HG03460 (cell line): ENCODE measurements at regions not wholly inside any gene's neighbourhood (a gene's known extent, or its start where the extent isn't known, plus 50 kb on each side); places are given as distances from the start of the nearest gene placed in this dataset.
A peak's percentile ranks its signal among the peaks of the same experiment; 100 is the strongest.
"Not testable (repeated sequence)": the region's sequence is repeated elsewhere in the genome, so short reads cannot be mapped to it uniquely, and the experiment has no call there.

Experiments
- ATAC-seq: cut with Tn5 transposase; IDR thresholded peaks from one replicate; pipeline ENCODE4 v1.9.1; 2021; ENCODE audit not compliant: unreplicated experiment

DNA sequence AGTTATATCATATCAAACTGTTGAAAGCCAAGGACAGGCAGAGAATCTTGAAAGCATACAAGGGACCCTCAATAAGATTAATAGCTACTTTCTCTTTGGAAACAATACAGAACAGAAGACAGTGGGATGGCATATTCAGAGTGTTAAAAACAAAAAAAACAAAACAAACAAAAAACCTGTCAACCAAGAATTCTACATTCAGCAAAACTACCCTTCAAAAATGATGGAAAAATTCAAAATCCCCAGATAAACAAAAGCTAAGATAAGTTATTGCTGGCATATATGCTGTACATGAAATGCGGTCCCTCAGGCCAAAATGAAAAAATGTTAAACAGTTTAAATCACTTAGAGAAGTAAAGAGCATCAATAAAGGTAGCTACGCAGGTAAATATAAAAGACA lies 425.1 kb downstream of the ACTL7B start:
- no peak for ATAC-seq

DNA sequence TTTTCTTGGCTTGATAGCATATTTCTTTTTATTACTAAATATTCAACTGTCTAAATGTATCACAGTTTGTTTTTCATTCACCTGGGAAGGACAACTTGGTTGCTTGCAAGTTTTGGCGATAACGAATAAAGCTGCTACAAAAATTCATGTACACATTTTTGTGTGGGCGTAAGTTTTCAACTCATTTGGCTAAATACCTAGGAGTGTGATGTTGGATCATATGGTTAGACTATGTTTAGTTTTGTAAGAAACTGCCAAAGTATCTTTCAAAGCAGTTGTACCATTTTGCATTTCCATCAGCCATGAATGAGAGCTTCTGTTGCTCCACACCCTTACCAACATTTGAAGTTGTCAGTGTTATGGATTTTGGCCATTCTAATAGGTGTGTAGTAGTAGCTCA lies 428.0 kb downstream of the ACTL7B start:
- ATAC-seq: no peak

DNA sequence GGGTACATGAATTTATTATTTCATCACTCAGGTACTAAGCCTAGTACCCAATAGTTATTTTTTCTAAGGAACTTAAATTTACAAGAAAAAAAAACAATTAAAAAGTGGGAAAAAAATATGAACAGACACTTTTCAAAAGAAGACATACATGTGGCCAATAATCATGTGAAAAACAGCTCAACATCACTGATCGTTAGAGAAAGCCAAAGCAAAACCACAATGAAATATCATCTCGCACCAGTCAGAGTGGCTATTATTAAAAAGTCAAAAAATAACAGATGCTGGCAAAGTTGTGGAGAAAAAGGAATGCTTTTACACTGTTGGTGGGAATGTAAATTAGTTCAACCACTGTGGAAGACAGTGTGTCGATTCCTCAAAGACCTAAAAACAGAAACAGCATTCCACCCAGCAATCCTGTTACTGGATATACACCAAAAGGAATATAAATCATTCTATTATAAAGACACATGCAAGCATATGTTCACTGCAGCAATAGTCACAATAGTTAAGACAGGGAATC lies 429.3 kb downstream of the ACTL7B start:
- not testable (repeated sequence) for ATAC-seq

DNA sequence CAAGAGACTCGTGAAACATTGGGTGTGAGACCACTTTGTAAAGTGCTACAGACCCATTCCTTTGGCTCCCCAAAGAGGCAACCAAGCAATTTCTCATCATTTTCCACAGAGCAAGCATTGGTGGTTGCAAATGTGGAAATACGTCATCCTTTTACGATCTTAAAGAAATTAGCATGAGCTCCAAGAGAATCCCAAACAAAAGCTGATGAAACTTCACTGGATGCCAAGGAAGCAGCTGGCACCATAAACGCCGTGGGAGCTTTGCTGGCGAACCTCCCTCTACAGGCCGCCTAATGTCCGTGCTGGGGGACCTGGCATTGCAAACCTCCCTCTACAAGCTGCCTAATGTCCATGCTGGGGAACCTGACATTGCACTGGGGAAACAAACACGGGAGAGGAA lies 432.4 kb downstream of the ACTL7B start:
- ATAC-seq: no peak

DNA sequence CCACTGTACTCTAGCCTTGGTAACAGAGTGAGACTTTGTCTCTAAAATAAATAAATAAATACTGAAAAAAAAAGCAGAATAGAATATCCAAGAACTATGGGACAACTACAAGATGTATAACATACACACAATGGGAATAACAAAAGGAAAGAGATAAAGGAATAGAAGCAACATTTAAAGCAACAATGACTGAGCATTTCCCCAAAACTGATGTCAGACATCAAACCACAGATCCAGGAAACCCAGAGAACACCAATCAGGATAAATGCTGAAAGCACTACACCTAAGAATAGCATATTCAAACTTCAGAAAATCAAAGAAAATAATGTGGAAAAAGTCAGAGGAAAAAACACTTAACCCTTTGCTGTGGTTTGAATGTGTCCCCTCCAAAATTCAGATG lies 436.4 kb downstream of the ACTL7B start:
- no peak for ATAC-seq

DNA sequence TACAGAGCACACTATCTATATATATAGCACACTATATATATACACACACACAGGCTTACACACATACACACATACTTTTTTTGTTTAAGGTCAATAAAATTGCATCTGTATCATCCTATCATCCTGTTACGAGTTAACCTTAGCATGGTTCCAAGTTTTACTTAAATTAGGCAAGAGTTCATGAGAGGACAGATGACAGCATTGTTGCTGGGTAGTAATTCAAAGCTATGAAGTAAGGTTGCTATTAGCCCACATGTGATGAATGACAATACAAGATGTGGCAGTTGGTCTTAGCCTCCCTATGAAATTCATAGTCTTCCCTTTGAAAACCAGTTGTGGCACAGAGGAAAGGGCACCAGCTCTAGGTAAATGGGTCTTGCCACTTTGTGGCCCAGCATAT lies 438.1 kb downstream of the ACTL7B start:
- ATAC-seq: no peak

DNA sequence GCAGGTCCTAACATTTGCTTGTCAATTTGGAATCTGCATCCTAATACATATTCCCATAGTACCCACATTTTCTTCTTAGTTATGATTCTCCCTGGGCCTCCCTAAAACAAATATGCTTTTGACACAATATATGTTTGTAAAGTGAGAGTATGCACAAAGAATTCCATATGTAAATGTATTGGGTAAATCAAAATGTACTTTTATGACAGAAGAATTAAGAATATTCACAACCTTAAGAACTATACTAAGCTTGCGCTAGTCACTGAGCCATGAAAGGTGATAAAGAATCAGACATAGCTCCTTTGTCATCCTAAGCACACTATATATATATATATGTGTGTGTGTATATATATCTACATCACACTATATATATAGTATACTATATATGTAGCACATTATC lies 438.5 kb downstream of the ACTL7B start:
- ATAC-seq: no peak

DNA sequence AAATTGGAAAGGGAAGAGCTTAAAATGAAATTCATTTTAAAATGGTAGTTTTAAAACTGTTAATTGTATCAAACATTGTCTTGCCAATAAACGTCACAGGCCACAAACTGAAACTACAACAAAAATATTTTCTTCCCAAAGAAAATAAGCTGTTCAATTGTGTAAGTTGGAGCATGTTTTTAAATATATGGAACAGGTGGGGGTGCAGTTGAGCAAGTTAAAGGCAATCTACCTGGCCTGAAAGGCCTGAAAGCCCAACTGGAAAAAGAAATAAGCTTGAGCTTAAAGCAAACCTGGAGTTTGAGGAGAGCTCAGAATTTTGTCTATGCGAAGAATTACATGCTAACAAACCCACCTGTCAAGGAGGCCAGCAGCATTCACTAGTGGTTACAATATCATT lies 439.5 kb downstream of the ACTL7B start:
- no peak for ATAC-seq

DNA sequence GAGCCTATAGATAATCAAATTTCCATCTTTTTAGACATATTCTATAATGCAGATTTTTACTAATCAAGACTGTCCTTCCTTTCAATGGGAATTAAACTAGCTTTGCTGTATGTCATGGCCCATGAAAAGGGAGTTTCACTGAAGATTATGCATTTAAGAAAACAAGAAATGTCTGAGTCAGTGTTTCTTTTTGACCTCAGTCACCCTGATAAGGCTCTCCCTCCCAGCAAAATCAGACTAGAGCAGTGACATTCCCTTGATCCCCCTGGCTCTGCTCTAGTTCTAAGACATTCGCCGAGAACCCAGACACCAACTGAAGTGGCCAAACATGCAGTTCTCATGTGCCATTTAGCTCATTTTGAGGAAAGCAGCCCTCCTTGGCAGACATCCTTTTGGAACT lies 442.0 kb downstream of the ACTL7B start:
- no peak for ATAC-seq

DNA sequence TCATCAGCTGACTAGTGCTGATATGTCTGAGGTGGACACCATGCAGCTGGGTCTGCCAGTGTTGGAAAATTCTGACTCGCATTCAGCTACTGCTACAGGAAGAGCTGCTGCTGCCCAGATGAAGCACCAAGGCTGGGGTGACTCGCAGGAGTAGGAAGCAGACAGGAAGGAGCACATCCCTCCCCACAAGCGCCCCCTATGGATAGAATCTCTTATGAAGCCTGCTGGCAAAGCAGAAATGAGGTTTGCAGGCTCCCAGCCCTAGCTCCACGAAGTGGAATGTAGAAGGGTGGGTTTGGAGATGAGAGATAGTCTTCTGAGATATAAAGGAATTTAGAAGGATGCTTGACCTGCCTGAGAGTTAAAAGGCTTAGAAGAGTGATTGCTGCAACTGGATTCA lies 443.0 kb downstream of the ACTL7B start:
- no peak for ATAC-seq

DNA sequence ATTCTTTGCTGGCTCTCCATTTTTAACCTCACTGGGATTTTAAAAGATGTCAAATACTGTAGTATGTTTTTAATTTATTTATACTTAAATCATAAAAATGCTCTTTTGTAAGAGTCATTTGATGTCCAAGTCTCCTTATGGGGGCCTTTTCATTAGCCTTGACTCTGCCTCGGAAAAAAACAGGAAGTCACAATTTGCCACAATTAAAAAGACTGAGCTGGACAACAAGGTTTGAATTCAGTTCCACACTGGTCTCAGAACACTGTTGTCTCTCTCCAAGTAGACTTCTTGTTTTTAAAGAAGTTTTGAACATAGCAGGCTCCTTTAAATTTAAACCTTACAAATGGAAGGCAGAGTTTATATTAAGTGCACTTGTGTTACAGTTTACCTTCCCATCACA lies 444.2 kb downstream of the ACTL7B start:
- ATAC-seq: no peak

DNA sequence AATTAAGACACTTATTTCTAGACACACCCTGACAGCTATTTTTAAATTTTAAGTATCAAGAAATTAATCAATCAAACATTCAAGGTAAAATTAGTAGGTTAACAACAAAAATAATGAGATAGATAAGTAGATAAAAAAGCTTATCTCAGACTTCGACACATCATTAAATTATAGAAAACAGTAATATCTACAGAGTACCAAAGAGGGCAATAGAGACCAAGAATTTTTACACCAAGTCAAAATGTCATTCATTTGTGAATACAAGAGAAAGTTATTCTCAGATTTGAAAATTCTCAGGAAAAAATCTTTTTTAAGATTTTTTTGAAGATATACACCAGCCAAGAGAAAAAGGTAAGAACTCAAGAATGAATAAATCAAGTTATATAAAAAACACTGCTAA lies 445.6 kb downstream of the ACTL7B start:
- ATAC-seq: no peak

DNA sequence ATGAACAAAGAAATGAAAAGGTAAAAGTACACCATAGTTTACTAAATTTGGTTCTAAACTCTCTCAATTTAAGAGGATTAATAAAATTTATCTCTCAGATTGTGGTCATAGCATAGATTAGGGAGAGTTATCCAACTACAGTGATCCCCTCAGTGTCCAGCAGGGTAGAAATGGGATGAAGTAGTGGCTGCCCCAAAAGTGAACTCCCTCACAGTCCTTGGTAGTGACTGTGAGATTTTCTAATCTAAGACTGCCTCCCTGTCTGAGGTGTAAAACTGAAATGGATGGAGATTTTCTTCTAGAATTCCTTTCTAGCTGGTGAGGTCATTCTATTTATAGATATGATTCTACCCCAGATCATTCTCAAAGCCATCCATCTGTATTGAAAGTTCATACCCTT lies 455.5 kb downstream of the ACTL7B start:
- ATAC-seq: no peak

DNA sequence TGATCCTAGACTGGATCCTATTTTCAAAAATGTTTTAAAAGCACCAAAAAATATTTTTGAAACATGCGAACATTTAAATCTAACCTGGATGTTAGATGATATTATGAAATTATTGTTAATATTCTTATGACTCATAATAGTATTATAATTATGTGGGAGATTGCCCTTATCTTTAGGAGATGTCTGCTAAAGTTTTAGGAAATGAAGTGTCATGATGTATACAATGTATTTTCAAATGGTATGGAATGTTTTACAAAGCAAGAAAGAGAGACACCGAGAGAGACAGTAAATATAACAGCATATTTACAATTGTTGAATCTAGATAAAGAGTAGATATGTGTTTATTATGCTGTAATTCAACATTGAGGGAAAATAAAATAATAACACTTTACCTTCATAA lies 455.9 kb downstream of the ACTL7B start:
- no peak for ATAC-seq

DNA sequence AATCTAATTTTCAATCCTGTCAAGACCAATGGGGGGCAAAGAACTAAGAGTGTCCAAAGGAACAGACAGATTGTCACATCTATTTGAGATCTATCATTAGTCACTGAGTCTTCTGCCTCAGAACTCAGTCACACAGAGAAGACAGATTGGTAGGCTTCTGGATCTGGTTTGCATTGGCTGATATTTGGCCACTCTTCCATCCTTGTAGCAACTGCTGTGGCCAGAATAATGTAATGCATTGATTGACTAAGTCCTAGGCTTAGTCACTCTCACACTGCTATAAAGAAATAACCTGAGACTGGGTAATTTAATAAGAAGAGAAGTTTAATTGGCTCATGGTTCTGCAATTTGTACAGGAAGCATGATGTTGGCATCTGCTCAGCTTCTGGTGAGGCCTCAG lies 458.5 kb downstream of the ACTL7B start:
- no peak for ATAC-seq

DNA sequence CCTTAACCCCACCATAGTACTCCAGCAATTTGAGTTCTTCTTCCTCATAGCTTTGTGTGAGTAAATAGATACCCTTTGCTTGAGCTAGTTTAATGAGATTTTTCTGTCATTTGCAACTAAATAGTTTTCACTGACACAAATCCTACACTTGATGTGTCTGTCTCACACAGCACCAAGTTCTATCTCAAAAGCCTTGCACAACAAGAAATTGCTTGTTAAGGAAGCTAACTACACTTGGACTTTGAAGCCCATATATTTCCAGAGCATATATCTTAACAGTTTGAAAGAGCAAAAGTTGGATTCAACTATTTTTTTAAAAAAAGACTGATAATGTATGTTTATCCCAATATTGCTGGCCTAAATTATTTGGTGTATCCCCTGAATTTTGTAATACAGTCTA lies 459.2 kb downstream of the ACTL7B start:
- no peak for ATAC-seq

DNA sequence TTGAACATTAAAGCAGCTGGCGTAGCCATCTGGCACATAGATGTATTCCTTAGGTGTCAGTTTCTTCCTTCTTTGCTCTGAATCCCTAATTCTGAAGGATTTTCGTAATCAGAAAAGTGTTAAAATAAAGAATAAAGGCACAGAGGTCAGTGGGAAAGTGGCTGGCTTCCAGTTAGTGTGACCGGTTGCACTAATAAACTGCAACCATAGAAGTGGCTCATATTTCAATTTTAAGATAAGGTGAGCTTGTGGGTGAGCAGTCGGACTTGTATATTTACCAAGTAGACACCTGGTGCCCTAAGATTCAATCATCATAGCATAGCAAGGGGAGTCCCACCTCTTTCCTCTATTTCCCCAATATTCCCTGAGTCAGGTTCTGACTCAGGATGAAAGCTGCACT lies 459.6 kb downstream of the ACTL7B start:
- no peak for ATAC-seq

DNA sequence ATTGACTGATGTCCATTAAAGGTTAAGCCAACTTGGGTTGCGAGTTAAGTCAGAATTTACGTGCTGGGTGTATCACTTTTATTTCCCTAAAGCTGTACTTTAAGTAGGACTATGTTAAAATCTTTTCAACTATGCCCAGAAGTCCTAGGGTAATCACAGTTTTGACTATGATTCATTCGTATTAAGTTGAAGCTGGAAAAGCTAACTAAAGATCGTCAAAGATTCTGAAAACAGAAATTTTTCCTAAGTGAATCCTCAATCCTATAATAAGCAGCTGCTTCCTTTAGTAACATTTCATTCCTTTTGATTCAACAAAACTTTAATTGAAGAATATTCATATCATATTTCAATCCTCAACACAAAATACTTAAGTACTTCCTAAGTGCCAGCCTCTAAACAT lies 460.4 kb downstream of the ACTL7B start:
- no peak for ATAC-seq

DNA sequence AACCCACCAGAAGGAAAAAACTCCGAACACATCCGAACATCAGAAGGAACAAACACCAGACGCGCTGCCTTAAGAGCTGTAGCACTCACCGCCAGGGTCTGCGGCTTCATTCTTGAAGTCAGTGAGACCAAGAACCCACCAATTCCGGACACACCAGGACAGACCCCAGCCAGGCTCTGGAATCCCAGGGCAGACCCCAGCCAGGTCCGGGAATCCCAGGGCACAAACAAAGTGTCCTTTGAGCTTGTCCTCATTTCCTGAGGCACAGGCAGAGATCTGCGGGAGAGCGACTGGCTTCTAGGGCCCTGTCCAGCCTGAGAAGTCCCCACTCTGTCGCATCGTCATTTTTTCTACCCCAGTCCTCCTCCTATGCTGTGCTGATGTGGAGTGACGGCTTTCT lies 461.1 kb downstream of the ACTL7B start:
- ATAC-seq: no peak

DNA sequence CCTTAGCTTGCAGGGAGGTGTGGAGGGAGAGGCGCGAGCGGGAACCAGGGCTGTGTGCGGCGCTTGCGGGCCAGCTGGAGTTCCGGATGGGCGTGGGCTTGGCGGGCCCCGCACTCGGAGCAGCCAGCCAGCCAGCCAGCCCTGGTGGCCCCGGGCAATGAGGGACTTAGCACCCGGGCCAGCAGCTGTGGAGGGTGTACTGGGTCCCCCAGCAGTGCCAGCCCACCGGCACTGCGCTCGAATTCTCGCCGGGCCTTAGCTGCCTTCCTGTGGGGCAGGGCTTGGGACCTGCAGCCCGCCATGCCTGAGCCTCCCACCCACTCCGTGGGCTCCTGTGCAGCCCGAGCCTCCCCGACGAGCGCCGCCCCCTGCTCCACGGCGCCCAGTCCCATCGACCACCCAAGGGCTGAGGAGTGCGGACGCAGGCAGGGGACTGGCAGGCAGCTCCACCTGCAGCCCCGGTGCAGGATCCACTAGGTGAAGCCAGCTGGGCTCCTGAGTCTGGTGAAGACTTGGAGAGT lies 462.2 kb downstream of the ACTL7B start:
- ATAC-seq: not testable (repeated sequence)

DNA sequence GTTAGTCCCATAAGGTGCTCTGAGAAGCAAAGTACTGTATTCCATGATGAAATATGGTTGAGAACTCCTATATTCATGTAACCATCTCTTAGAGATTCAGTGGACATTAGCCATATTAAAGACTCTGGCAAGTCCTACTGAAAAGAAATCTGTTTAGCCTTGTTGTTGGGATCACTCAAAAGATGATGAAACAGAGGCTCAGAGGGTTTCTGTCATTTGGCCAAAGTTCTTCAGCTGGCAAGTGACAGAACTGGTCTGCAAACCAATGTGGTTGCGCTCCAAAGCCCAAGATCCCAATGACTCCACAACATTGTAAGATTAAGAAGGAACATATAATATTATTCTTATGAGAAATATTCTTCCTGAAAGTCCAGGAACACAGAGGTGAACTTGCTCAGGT lies 462.9 kb downstream of the ACTL7B start:
- ATAC-seq: no peak

DNA sequence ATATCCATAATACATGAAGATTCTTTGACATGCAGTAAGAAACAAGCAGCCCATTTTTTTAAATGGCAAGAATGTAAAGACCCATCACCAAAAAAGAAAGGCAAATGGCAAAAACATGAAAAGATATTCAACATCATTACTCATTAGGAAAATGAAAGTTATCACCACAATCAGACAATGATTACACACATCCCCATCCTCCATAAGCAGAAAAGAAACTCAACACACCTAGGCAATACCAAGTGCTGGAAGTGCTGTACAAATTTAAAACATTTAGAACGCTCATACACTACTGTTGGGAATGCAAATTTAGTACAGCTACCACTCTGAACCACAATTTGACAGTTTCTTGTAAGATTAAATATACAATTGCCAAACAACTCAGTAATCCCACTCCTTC lies 466.7 kb downstream of the ACTL7B start:
- peak; percentile 88 for ATAC-seq

DNA sequence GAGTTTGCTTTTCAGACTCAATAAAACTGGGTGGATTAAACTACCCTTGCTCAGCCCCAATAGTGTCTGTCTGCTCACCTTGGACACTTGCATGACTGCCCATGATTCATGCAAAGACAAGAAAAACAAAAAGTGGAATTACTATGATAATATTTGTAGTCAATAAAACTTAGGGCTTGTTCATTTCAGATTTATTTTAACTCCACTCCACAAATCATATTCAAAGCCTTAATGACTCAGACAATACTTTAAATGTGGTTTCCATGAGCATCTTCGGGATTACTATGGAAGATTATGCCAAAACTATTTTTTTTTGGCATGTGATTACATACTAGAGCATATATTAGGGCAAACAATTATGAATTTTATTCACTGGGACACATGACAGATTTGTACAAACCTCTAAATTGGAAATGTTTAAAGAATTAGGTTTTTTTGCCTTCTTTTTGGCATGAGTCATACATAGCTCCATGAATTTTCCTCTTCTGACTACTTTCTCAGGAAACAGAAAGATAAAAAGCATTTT lies 468.9 kb downstream of the ACTL7B start:
- no peak for ATAC-seq
